SH-SY5Y (cell line): ENCODE measurements at regions not wholly inside any gene's neighbourhood (a gene's known extent, or its start where the extent isn't known, plus 50 kb on each side); places are given as distances from the start of the nearest gene placed in this dataset.

Source experiments
- GATA2 ChIP-seq: IDR thresholded peaks from 2 replicates; pipeline ENCODE4 v1.6.1; 2011; ENCODE audit warnings: mild to moderate bottlenecking, low read depth, low read length
- GATA3 ChIP-seq: IDR thresholded peaks from 2 replicates; pipeline ENCODE4 v1.6.1; 2011; ENCODE audit warnings: low read depth, mild to moderate bottlenecking, low read length, moderate library complexity

- TF ChIP-seq GATA3, result no peak
- TF ChIP-seq GATA2, result no peak
These were observed 171.5 kb upstream of the CAMK1G start for GRCh38 chr1:209412036-209412435.

- TF ChIP-seq GATA2 (no peak), GATA3 (no peak)
These were observed 170.9 kb upstream of the CAMK1G start for GRCh38 chr1:209412566-209412965.

GRCh38 chr1:209413062-209413461 lies 170.5 kb upstream of the CAMK1G start:
- TF ChIP-seq GATA2, result no peak
- TF ChIP-seq GATA3, result no peak

- TF ChIP-seq GATA2 (no peak), GATA3 (no peak)
These were observed 168.6 kb upstream of the CAMK1G start for GRCh38 chr1:209414803-209415329.

GRCh38 chr1:209416039-209416438 lies 167.5 kb upstream of the CAMK1G start:
- TF ChIP-seq GATA2 (no peak), GATA3 (no peak)

- TF ChIP-seq GATA2, result no peak
- TF ChIP-seq GATA3, result no peak
These were observed 166.8 kb upstream of the CAMK1G start for GRCh38 chr1:209416716-209417115.

- no peak for TF ChIP-seq GATA2
- no peak for TF ChIP-seq GATA3
These were observed 165.8 kb upstream of the CAMK1G start for GRCh38 chr1:209417761-209418160.

GRCh38 chr1:209420276-209420675 lies 163.2 kb upstream of the CAMK1G start:
- TF ChIP-seq GATA3, result no peak
- TF ChIP-seq GATA2, result no peak

GRCh38 chr1:209421186-209421585 lies 162.3 kb upstream of the CAMK1G start:
- TF ChIP-seq GATA3 (no peak), GATA2 (no peak)

- no peak for TF ChIP-seq GATA3
- TF ChIP-seq GATA2, result no peak
These were observed 161.4 kb upstream of the CAMK1G start for GRCh38 chr1:209421978-209422680.

- TF ChIP-seq GATA2 (no peak), GATA3 (no peak)
These were observed 157.6 kb upstream of the CAMK1G start for GRCh38 chr1:209425959-209426358.

- TF ChIP-seq GATA2 (no peak), GATA3 (no peak)
These were observed 156.2 kb upstream of the CAMK1G start for GRCh38 chr1:209427277-209427676.

- TF ChIP-seq GATA2 (no peak), GATA3 (no peak)
These were observed 155.7 kb upstream of the CAMK1G start for GRCh38 chr1:209427811-209428210.

- no peak for TF ChIP-seq GATA3
- TF ChIP-seq GATA2, result no peak
These were observed 155.1 kb upstream of the CAMK1G start for GRCh38 chr1:209428241-209428921.

- TF ChIP-seq GATA2 (no peak), GATA3 (no peak)
These were observed 153.9 kb upstream of the CAMK1G start for GRCh38 chr1:209429611-209430010.
